ENCODE measurements at regions not wholly inside any gene's neighbourhood (a gene's known extent, or its start where the extent isn't known, plus 50 kb on each side); places are given as distances from the start of the nearest gene placed in this dataset.
"Not testable (repeated sequence)": the region's sequence is repeated elsewhere in the genome, so short reads cannot be mapped to it uniquely, and the experiment has no call there.

GRCh38 chr1:221254813-221255212 lies 375.6 kb downstream of the HLX start:
- H3K4me1 Mint-ChIP-seq = no peaks in the 10 kb centered on the region
- peaks cover 0 to 7% (median under 1%) of the 10 kb centered on the region in 6 donors for H3K9me3 Mint-ChIP-seq
- H3K4me3 Mint-ChIP-seq = no peak overlapping the region
- no peak overlapping the region for H3K27ac Mint-ChIP-seq
- H3K36me3 Mint-ChIP-seq = no peaks in the 10 kb centered on the region
- no peaks in the 10 kb centered on the region for H3K27me3 Mint-ChIP-seq (ENCODE audit: low read depth in 3 of 3)
- no peak for DNase-seq

GRCh38 chr1:221256773-221257172 lies 377.5 kb downstream of the HLX start:
- Mint-ChIP-seq H3K27ac (no peak overlapping the region), H3K4me3 (no peak overlapping the region), H3K36me3 (no peaks in the 10 kb centered on the region), H3K4me1 (no peaks in the 10 kb centered on the region), H3K9me3 (peaks cover 0 to 7% (median 2%) of the 10 kb centered on the region in 6 donors), H3K27me3 (ENCODE audit: low read depth in 3 of 3) (peaks cover 0 to 2% (median 0%) of the 10 kb centered on the region in 3 donors)
- no peak for DNase-seq

- not testable (repeated sequence) for H3K4me1 Mint-ChIP-seq; H3K27ac Mint-ChIP-seq; H3K4me3 Mint-ChIP-seq; H3K36me3 Mint-ChIP-seq; DNase-seq; H3K27me3 Mint-ChIP-seq (ENCODE audit: low read depth in 3 of 3); H3K9me3 Mint-ChIP-seq
Measured at GRCh38 chr1:221257548-221257947, 378.3 kb downstream of the HLX start.

GRCh38 chr1:221262677-221263076 lies 383.4 kb downstream of the HLX start:
- not testable (repeated sequence) for H3K27ac Mint-ChIP-seq, H3K4me3 Mint-ChIP-seq

GRCh38 chr1:221263831-221264767 lies 384.9 kb downstream of the HLX start:
- no peaks in the 10 kb centered on the region for H3K4me1 Mint-ChIP-seq
- no peaks in the 10 kb centered on the region for H3K36me3 Mint-ChIP-seq
- DNase-seq = peak in 2 of 3 donors; percentile 2 to 4
- peaks cover 0 to 3% (median 0%) of the 10 kb centered on the region in 6 donors for H3K9me3 Mint-ChIP-seq
- H3K4me3 Mint-ChIP-seq = no peak overlapping the region
- no peak overlapping the region for H3K27ac Mint-ChIP-seq
- peaks cover 2 to 4% (median 3%) of the 10 kb centered on the region in 3 donors for H3K27me3 Mint-ChIP-seq (ENCODE audit: low read depth in 3 of 3)

More at GRCh38 chr1:221262677-221263076, 383.4 kb downstream of the HLX start:
- not testable (repeated sequence) for H3K27me3 Mint-ChIP-seq (ENCODE audit: low read depth in 3 of 3); H3K36me3 Mint-ChIP-seq; H3K9me3 Mint-ChIP-seq; DNase-seq; H3K4me1 Mint-ChIP-seq

- Mint-ChIP-seq H3K4me1 (no peaks in the 10 kb centered on the region), H3K4me3 (no peak overlapping the region), H3K36me3 (no peaks in the 10 kb centered on the region), H3K27ac (no peak overlapping the region), H3K27me3 (ENCODE audit: low read depth in 3 of 3) (peaks cover 3 to 4% (median 4%) of the 10 kb centered on the region in 3 donors), H3K9me3 (peaks cover 0 to 3% (median 0%) of the 10 kb centered on the region in 6 donors)
- DNase-seq = no peak
Measured at GRCh38 chr1:221264848-221265247, 385.6 kb downstream of the HLX start.

- no peak overlapping the region for H3K4me3 Mint-ChIP-seq
- no peak overlapping the region for H3K27ac Mint-ChIP-seq
- DNase-seq = no peak
- peaks cover 0 to 4% (median 4%) of the 10 kb centered on the region in 3 donors for H3K27me3 Mint-ChIP-seq (ENCODE audit: low read depth in 3 of 3)
- H3K9me3 Mint-ChIP-seq = peaks cover 0 to 2% (median 0%) of the 10 kb centered on the region in 6 donors
- H3K4me1 Mint-ChIP-seq = no peaks in the 10 kb centered on the region
- H3K36me3 Mint-ChIP-seq = no peaks in the 10 kb centered on the region
Measured at GRCh38 chr1:221268295-221268694, 389.1 kb downstream of the HLX start.

- no peak overlapping the region for H3K27ac Mint-ChIP-seq
Measured at GRCh38 chr1:221271701-221272100, 392.5 kb downstream of the HLX start.

GRCh38 chr1:221272940-221273339 lies 393.7 kb downstream of the HLX start:
- H3K4me1 Mint-ChIP-seq = no peaks in the 10 kb centered on the region
- no peak overlapping the region for H3K4me3 Mint-ChIP-seq
- no peaks in the 10 kb centered on the region for H3K9me3 Mint-ChIP-seq
- peaks cover 1 to 6% (median 2%) of the 10 kb centered on the region in 3 donors for H3K27me3 Mint-ChIP-seq (ENCODE audit: low read depth in 3 of 3)
- no peak overlapping the region for H3K27ac Mint-ChIP-seq
- no peaks in the 10 kb centered on the region for H3K36me3 Mint-ChIP-seq
- DNase-seq = no peak

More at GRCh38 chr1:221271701-221272100, 392.5 kb downstream of the HLX start:
- Mint-ChIP-seq H3K4me1 (no peaks in the 10 kb centered on the region), H3K36me3 (no peaks in the 10 kb centered on the region), H3K27me3 (ENCODE audit: low read depth in 3 of 3) (peaks cover 0 to 6% (median 2%) of the 10 kb centered on the region in 3 donors), H3K4me3 (no peak overlapping the region), H3K9me3 (no peaks in the 10 kb centered on the region)
- no peak for DNase-seq

GRCh38 chr1:221274373-221274772 lies 395.1 kb downstream of the HLX start:
- H3K27me3 Mint-ChIP-seq (ENCODE audit: low read depth in 3 of 3) = peaks cover 2 to 6% (median 4%) of the 10 kb centered on the region in 3 donors
- no peaks in the 10 kb centered on the region for H3K9me3 Mint-ChIP-seq
- no peaks in the 10 kb centered on the region for H3K36me3 Mint-ChIP-seq
- H3K4me3 Mint-ChIP-seq = no peak overlapping the region
- no peak overlapping the region for H3K27ac Mint-ChIP-seq
- no peak for DNase-seq
- no peaks in the 10 kb centered on the region for H3K4me1 Mint-ChIP-seq

- H3K9me3 Mint-ChIP-seq = peaks cover 0 to 3% (median 0%) of the 10 kb centered on the region in 6 donors
- no peak overlapping the region for H3K4me3 Mint-ChIP-seq
- no peaks in the 10 kb centered on the region for H3K36me3 Mint-ChIP-seq
- DNase-seq = no peak
- H3K27me3 Mint-ChIP-seq (ENCODE audit: low read depth in 3 of 3) = peaks cover 2 to 4% (median 4%) of the 10 kb centered on the region in 3 donors
- no peak overlapping the region for H3K27ac Mint-ChIP-seq
- no peaks in the 10 kb centered on the region for H3K4me1 Mint-ChIP-seq
Measured at GRCh38 chr1:221276896-221277409, 397.7 kb downstream of the HLX start.

GRCh38 chr1:221279146-221279545 lies 399.9 kb downstream of the HLX start:
- no peak overlapping the region for H3K27ac Mint-ChIP-seq
- H3K9me3 Mint-ChIP-seq = peaks cover 0 to 6% (median 0%) of the 10 kb centered on the region in 6 donors
- DNase-seq = no peak
- H3K27me3 Mint-ChIP-seq (ENCODE audit: low read depth in 3 of 3) = peaks cover 2 to 10% (median 6%) of the 10 kb centered on the region in 3 donors
- no peak overlapping the region for H3K4me3 Mint-ChIP-seq
- H3K36me3 Mint-ChIP-seq = no peaks in the 10 kb centered on the region
- H3K4me1 Mint-ChIP-seq = no peaks in the 10 kb centered on the region

- Mint-ChIP-seq H3K27me3 (ENCODE audit: low read depth in 3 of 3) (peaks cover 0 to 9% (median 3%) of the 10 kb centered on the region in 3 donors), H3K36me3 (no peaks in the 10 kb centered on the region), H3K4me3 (no peak overlapping the region), H3K9me3 (peaks cover 0 to 6% (median 0%) of the 10 kb centered on the region in 6 donors), H3K27ac (no peak overlapping the region), H3K4me1 (no peaks in the 10 kb centered on the region)
- no peak for DNase-seq
Measured at GRCh38 chr1:221283532-221283931, 404.3 kb downstream of the HLX start.

- H3K36me3 Mint-ChIP-seq = no peaks in the 10 kb centered on the region
- H3K27ac Mint-ChIP-seq = no peak overlapping the region
- no peak overlapping the region for H3K4me3 Mint-ChIP-seq
- peaks cover 0 to 6% (median 3%) of the 10 kb centered on the region in 3 donors for H3K27me3 Mint-ChIP-seq (ENCODE audit: low read depth in 3 of 3)
- peaks cover 0 to 6% (median 0%) of the 10 kb centered on the region in 6 donors for H3K9me3 Mint-ChIP-seq
- no peak for DNase-seq
- no peaks in the 10 kb centered on the region for H3K4me1 Mint-ChIP-seq
Measured at GRCh38 chr1:221284028-221284427, 404.8 kb downstream of the HLX start.

Data from immature natural killer cell (primary cell).